Fibroblast of the aortic adventitia (primary cell): ENCODE measurements at regions not wholly inside any gene's neighbourhood (a gene's known extent, or its start where the extent isn't known, plus 50 kb on each side); places are given as distances from the start of the nearest gene placed in this dataset.

Source experiments
- DNase-seq: peaks from one replicate; pipeline ENCODE4 v3.0.0-alpha.2; 2010; ENCODE audit warnings: low read depth
- H3K4me3 ChIP-seq: 2 replicates; pipeline ENCODE4 v1.5.1; 2011; ENCODE audit warnings: low read depth, mild to moderate bottlenecking, control low read depth, low read length, moderate library complexity
- CTCF ChIP-seq: IDR thresholded peaks from 2 replicates; pipeline ENCODE4 v1.5.1; 2011; ENCODE audit warnings: mild to moderate bottlenecking, low read length, control low read depth, inconsistent platforms; ENCODE audit not compliant: insufficient read depth

GRCh38 chr4:42205541-42205940 lies 53.1 kb upstream of the BEND4 start:
- no peak for DNase-seq
- no peak for TF ChIP-seq CTCF
- H3K4me3 ChIP-seq: no peak overlapping the region

GRCh38 chr4:42216664-42217063 lies 64.2 kb upstream of the BEND4 start:
- H3K4me3 ChIP-seq: no peak overlapping the region
- DNase-seq: no peak

GRCh38 chr4:42225286-42225685 lies 72.8 kb upstream of the BEND4 start:
- H3K4me3 ChIP-seq: no peak overlapping the region

More at GRCh38 chr4:42216664-42217063, 64.2 kb upstream of the BEND4 start:
- TF ChIP-seq CTCF: no peak

GRCh38 chr4:42234817-42235216 lies 82.4 kb upstream of the BEND4 start:
- no peak overlapping the region for H3K4me3 ChIP-seq
- no peak for DNase-seq
- TF ChIP-seq CTCF: no peak

More at GRCh38 chr4:42225286-42225685, 72.8 kb upstream of the BEND4 start:
- no peak for DNase-seq
- TF ChIP-seq CTCF: no peak

GRCh38 chr4:42235304-42236021 lies 83.0 kb upstream of the BEND4 start:
- H3K4me3 ChIP-seq: no peak overlapping the region
- DNase-seq: no peak
- no peak for TF ChIP-seq CTCF

GRCh38 chr4:42237010-42237409 lies 84.6 kb upstream of the BEND4 start:
- TF ChIP-seq CTCF: no peak

GRCh38 chr4:42237451-42237850 lies 85.0 kb upstream of the BEND4 start:
- H3K4me3 ChIP-seq: no peak overlapping the region
- TF ChIP-seq CTCF: no peak

More at GRCh38 chr4:42237010-42237409, 84.6 kb upstream of the BEND4 start:
- no peak overlapping the region for H3K4me3 ChIP-seq
- DNase-seq: no peak

More at GRCh38 chr4:42237451-42237850, 85.0 kb upstream of the BEND4 start:
- DNase-seq: no peak
